OCI-LY7 (cell line): ENCODE measurements at regions not wholly inside any gene's neighbourhood (a gene's known extent, or its start where the extent isn't known, plus 50 kb on each side); places are given as distances from the start of the nearest gene placed in this dataset.

ENCODE experiments used
- BruUV-seq: library from RNA; stranded (reverse); fragments of 400-500 nt; replicated peaks from 2 replicates; lab custom pipeline; 2021; lab: Mats Ljungman, UMichigan
- CTCF ChIA-PET: fragments of 300-600 bp; sonication (Branson Sonifier 250); formaldehyde crosslinking; loops from one replicate; lab custom pipeline; 2022; ENCODE audit warnings: antibody characterized with exemption; ENCODE audit not compliant: unreplicated experiment; lab: Charles Lee
- POLR2A ChIA-PET: fragments of 300-600 bp; sonication (Branson Sonifier 250); formaldehyde crosslinking; loops from one replicate; lab custom pipeline; 2022; ENCODE audit warnings: antibody characterized with exemption; lab: Charles Lee
- DNase-seq: peaks from one replicate; pipeline ENCODE4 v3.0.0-alpha.2; 2015; ENCODE audit warnings: low spot score
- H2AFZ ChIP-seq: fragments of 200-600 bp; sonication (generic), shearing (Covaris generic); 2 replicates; pipeline ENCODE4 v1.6.1; 2014; ENCODE audit warnings: mild to moderate bottlenecking, antibody characterized with exemption, low read length, moderate library complexity
- H3K27ac ChIP-seq: fragments of 200-600 bp; sonication (generic); 2 replicates; pipeline ENCODE4 v1.5.1; 2014; ENCODE audit warnings: mixed run types, low read depth, mild to moderate bottlenecking, moderate library complexity, low read length, inconsistent platforms; ENCODE audit not compliant: poor library complexity, severe bottlenecking
- H3K36me3 ChIP-seq: fragments of 200-600 bp; sonication (generic); 2 replicates; pipeline ENCODE4 v1.6.1; 2014; ENCODE audit warnings: mild to moderate bottlenecking, antibody characterized with exemption, low read length, moderate library complexity, mixed read lengths; ENCODE audit not compliant: insufficient read depth
- H3K4me1 ChIP-seq: fragments of 200-600 bp; sonication (generic); 2 replicates; pipeline ENCODE4 v1.5.1; 2014; ENCODE audit warnings: mild to moderate bottlenecking, low read length; ENCODE audit not compliant: insufficient read depth, poor library complexity, severe bottlenecking
- H3K4me2 ChIP-seq: fragments of 200-600 bp; sonication (generic); 2 replicates; pipeline ENCODE4 v1.6.1; 2014; ENCODE audit warnings: mild to moderate bottlenecking, low read length
- H3K4me3 ChIP-seq: fragments of 200-600 bp; sonication (generic); 2 replicates; pipeline ENCODE4 v1.5.1; 2014; ENCODE audit warnings: mild to moderate bottlenecking, low read depth, low read length; ENCODE audit not compliant: poor library complexity, severe bottlenecking
- H3K79me2 ChIP-seq: fragments of 200-600 bp; sonication (generic); 2 replicates; pipeline ENCODE4 v1.6.1; 2016; ENCODE audit warnings: low read depth, mild to moderate bottlenecking, low read length, moderate library complexity, mixed read lengths; ENCODE audit not compliant: insufficient read depth
- H3K9me2 ChIP-seq: fragments of 200-600 bp; sonication (generic); 2 replicates; pipeline ENCODE4 v1.6.1; 2016; ENCODE audit warnings: mild to moderate bottlenecking, low read length, mixed read lengths; ENCODE audit not compliant: insufficient read depth
- H3K9me3 ChIP-seq: fragments of 200-600 bp; sonication (generic); 2 replicates; pipeline ENCODE4 v1.6.1; 2014; ENCODE audit warnings: mild to moderate bottlenecking, mixed run types, low read length, mixed read lengths
- H4K20me1 ChIP-seq: fragments of 200-600 bp; sonication (generic); 2 replicates; pipeline ENCODE4 v1.6.1; 2014; ENCODE audit warnings: mild to moderate bottlenecking, antibody characterized with exemption, low read length, moderate library complexity, mixed read lengths; ENCODE audit not compliant: insufficient read depth
- CTCF ChIP-seq: fragments of 200-600 bp; sonication (generic); conservative IDR thresholded peaks from 2 replicates; pipeline ENCODE4 v1.5.1; 2014; ENCODE audit warnings: mild to moderate bottlenecking, antibody characterized with exemption, low read length, moderate library complexity, mixed read lengths
- EZH2phosphoT487 ChIP-seq: fragments of 200-600 bp; sonication (generic); IDR thresholded peaks from 2 replicates; pipeline ENCODE4 v1.6.1; 2018; ENCODE audit warnings: low read depth, borderline replicate concordance, mild to moderate bottlenecking, mixed run types, antibody characterized with exemption, low read length, moderate library complexity, mixed read lengths
- intact Hi-C: fragments of 100-400 bp; cut with micrococcal nuclease; formaldehyde crosslinking; loops from one replicate; pipeline ENCODE4 v1.10.0; 2022; ENCODE audit not compliant: unreplicated experiment

- Histone ChIP-seq H3K4me3 (no peak overlapping the region), H3K36me3 (no peaks in the 10 kb centered on the region), H3K27ac (no peak overlapping the region), H3K4me2 (no peak overlapping the region), H4K20me1 (no peaks in the 10 kb centered on the region), H3K9me3 (0 out of 2 replicates have a peak, but pooled peaks cover 6% of the 10 kb centered on the region), H3K79me2 (no peaks in the 10 kb centered on the region), H3K4me1 (no peaks in the 10 kb centered on the region), H2AFZ (no peak overlapping the region), H3K9me2 (no peaks in the 10 kb centered on the region)
- CTCF ChIA-PET, result no interaction called here
- DNase-seq, result no peak
- no peak for TF ChIP-seq EZH2phosphoT487
- no peak for TF ChIP-seq CTCF
- no TSS peak for BruUV-seq
- POLR2A ChIA-PET, result no interaction called here
- intact Hi-C loops, result no loop called here
These were observed 257.2 kb upstream of the AJAP1 start for GRCh38 chr1:4397196-4397595.

DNA sequence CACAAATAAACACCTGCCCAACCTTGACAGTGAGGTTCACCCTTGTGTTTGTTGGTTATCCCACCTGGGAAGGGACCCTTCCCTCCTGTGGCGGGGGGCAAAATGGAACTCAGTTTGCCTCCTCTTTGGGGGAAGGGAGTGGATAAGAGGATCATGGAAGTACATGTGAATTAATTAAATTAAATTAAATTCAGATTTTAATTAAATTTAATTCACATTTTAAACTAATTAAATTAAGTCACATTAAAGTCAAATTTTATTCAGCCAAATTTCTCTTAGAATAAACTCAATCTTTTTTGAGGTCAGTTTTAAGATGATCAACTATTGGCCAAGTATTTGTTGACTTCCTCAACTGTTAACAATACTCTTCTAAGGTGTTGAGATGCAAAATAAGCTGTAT lies 252.4 kb upstream of the AJAP1 start:
- Histone ChIP-seq H3K27ac (no peak overlapping the region), H3K79me2 (no peaks in the 10 kb centered on the region), H3K9me2 (no peaks in the 10 kb centered on the region), H3K4me2 (no peak overlapping the region), H3K9me3 (no peaks in the 10 kb centered on the region), H3K4me3 (no peak overlapping the region), H2AFZ (no peak overlapping the region), H3K4me1 (no peaks in the 10 kb centered on the region), H4K20me1 (no peaks in the 10 kb centered on the region), H3K36me3 (no peaks in the 10 kb centered on the region)
- TF ChIP-seq CTCF, result no peak
- no peak for TF ChIP-seq EZH2phosphoT487
- intact Hi-C loops, result no loop called here
- ChIA-PET CTCF (no interaction called here), POLR2A (no interaction called here)
- no peak for DNase-seq
- no TSS peak for BruUV-seq

- intact Hi-C loops, result no loop called here
- no peak overlapping the region for H3K4me3 ChIP-seq
- no peak for TF ChIP-seq CTCF
- TF ChIP-seq EZH2phosphoT487, result no peak
- DNase-seq, result no peak
- no peaks in the 10 kb centered on the region for H3K9me2 ChIP-seq
- CTCF ChIA-PET, result no interaction called here
- no peaks in the 10 kb centered on the region for H3K79me2 ChIP-seq
- no peak overlapping the region for H3K27ac ChIP-seq
- no peaks in the 10 kb centered on the region for H4K20me1 ChIP-seq
- no peak overlapping the region for H2AFZ ChIP-seq
- POLR2A ChIA-PET, result no interaction called here
- BruUV-seq, result no TSS peak
- no peaks in the 10 kb centered on the region for H3K36me3 ChIP-seq
- H3K4me1 ChIP-seq, result no peaks in the 10 kb centered on the region
- no peak overlapping the region for H3K4me2 ChIP-seq
- H3K9me3 ChIP-seq, result no peaks in the 10 kb centered on the region
These were observed 249.4 kb upstream of the AJAP1 start for GRCh38 chr1:4404854-4405590.
